SK-N-SH (cell line): ENCODE measurements at regions not wholly inside any gene's neighbourhood (a gene's known extent, or its start where the extent isn't known, plus 50 kb on each side); places are given as distances from the start of the nearest gene placed in this dataset.

Experiments
- CTCF ChIA-PET: fragments of 300-600, 350-600 bp; formaldehyde crosslinking; extraction: SDS; loops from one replicate; lab custom pipeline; 2021; lab: Yijun Ruan, JAX
- POLR2A ChIA-PET: fragments of 350-600 bp; sonication (Branson Sonifier 250); formaldehyde crosslinking; extraction: SDS; loops from one replicate; lab custom pipeline; 2020; ENCODE audit warnings: antibody characterized with exemption, inconsistent platforms; lab: Yijun Ruan, JAX
- DNase-seq: peaks from one replicate; pipeline ENCODE4 v3.0.0; 2012
- H2AFZ ChIP-seq: fragments of 200-600 bp; sonication (generic); 2 replicates; pipeline ENCODE4 v1.8.1; 2016; ENCODE audit warnings: antibody characterized with exemption, mild to moderate bottlenecking, low read depth
- H3F3A ChIP-seq: fragments of 200-600 bp; sonication (generic); replicated peaks from 2 replicates; pipeline ENCODE3; 2016; ENCODE audit warnings: antibody characterized with exemption, mild to moderate bottlenecking; ENCODE audit not compliant: insufficient read depth
- H3K27ac ChIP-seq, 2 experiments: fragments of 200-500 bp in 1 of 2; fragments of 200-600 bp in 1 of 2; sonication (Bioruptor generic) in 1 of 2; sonication (generic), shearing (Covaris generic) in 1 of 2; 2 replicates each; pipeline versions ENCODE4 v1.5.1 to v1.6.1; 2014 to 2016; ENCODE audit warnings: low read depth in 2 of 2, inconsistent platforms in 1 of 2, low read length in 1 of 2, mild to moderate bottlenecking in 1 of 2, mixed read lengths in 1 of 2
- H3K27me3 ChIP-seq: fragments of 200-600 bp; sonication (generic), shearing (Covaris generic); 2 replicates; pipeline ENCODE4 v1.6.1; 2016; ENCODE audit warnings: mixed run types; ENCODE audit not compliant: insufficient read depth
- H3K36me3 ChIP-seq, 2 experiments: fragments of 200-500 bp in 1 of 2; fragments of 200-600 bp in 1 of 2; sonication (Bioruptor generic) in 1 of 2; sonication (generic) in 1 of 2; replicated peaks in 1 of 2; 2 replicates each; pipeline versions ENCODE3 to v1.5.1; 2014 to 2016; ENCODE audit warnings: low read length in 1 of 2, mild to moderate bottlenecking in 1 of 2; ENCODE audit not compliant: insufficient read depth in 2 of 2, control insufficient read depth in 1 of 2
- H3K4me1 ChIP-seq, 2 experiments: fragments of 200-500 bp in 1 of 2; fragments of 200-600 bp in 1 of 2; sonication (Bioruptor generic) in 1 of 2; sonication (generic), shearing (Covaris generic) in 1 of 2; 2 replicates each; pipeline versions ENCODE4 v1.5.1 to v1.6.1; 2014 to 2016; ENCODE audit warnings: low read depth in 1 of 2, low read length in 1 of 2, mixed run types in 1 of 2; ENCODE audit not compliant: insufficient read depth in 2 of 2, control insufficient read depth in 1 of 2
- H3K4me2 ChIP-seq: fragments of 200-600 bp; sonication (generic), shearing (Covaris generic); 2 replicates; pipeline ENCODE4 v1.6.1; 2017; ENCODE audit warnings: mixed run types
- H3K4me3 ChIP-seq, 2 experiments: fragments of 200-500 bp in 1 of 2; fragments of 200-600 bp in 1 of 2; sonication (Bioruptor generic) in 1 of 2; sonication (generic), shearing (Covaris generic) in 1 of 2; 2 replicates each; pipeline versions ENCODE4 v1.5.1 to v1.8.1; 2014 to 2016; ENCODE audit warnings: low read depth in 2 of 2, inconsistent platforms in 1 of 2, low read length in 1 of 2, mild to moderate bottlenecking in 1 of 2, mixed read lengths in 1 of 2, moderate library complexity in 1 of 2
- H3K79me2 ChIP-seq: fragments of 200-600 bp; sonication (generic); 2 replicates; pipeline ENCODE4 v1.8.1; 2017; ENCODE audit warnings: mild to moderate bottlenecking; ENCODE audit not compliant: insufficient read depth
- H3K9ac ChIP-seq: fragments of 200-600 bp; sonication (generic); 2 replicates; pipeline ENCODE4 v1.6.1; 2017; ENCODE audit warnings: mixed run types
- H3K9me2 ChIP-seq: fragments of 200-600 bp; sonication (generic); 2 replicates; pipeline ENCODE4 v1.6.1; 2017; ENCODE audit warnings: mixed run types
- H3K9me3 ChIP-seq: fragments of 200-600 bp; sonication (generic); 2 replicates; pipeline ENCODE4 v1.6.1; 2017; ENCODE audit warnings: mixed run types, mild to moderate bottlenecking, moderate library complexity
- H4K20me1 ChIP-seq: fragments of 200-600 bp; sonication (generic); 2 replicates; pipeline ENCODE4 v1.6.1; 2017; ENCODE audit warnings: mild to moderate bottlenecking, mixed run types; ENCODE audit not compliant: insufficient read depth
- CHD2 ChIP-seq: fragments of 150-350 bp; IDR thresholded peaks from 2 replicates; pipeline ENCODE4 v1.6.1; 2018; ENCODE audit warnings: low read length; ENCODE audit not compliant: partially characterized antibody
- EP300 ChIP-seq, 2 experiments: IDR thresholded peaks; 2 replicates each; pipeline versions ENCODE4 v1.4.0 to v1.6.1; 2012; ENCODE audit warnings: borderline replicate concordance in 1 of 2, low read depth in 1 of 2, low read length in 1 of 2
- FOXJ3 ChIP-seq: sonication (generic); formaldehyde crosslinking; IDR thresholded peaks from 2 replicates; pipeline ENCODE4 v1.5.1; 2020; ENCODE audit warnings: mild to moderate bottlenecking, missing genetic modification reagents
- JUND ChIP-seq: IDR thresholded peaks from 2 replicates; pipeline ENCODE4 v1.4.0; 2012
- MAX ChIP-seq: IDR thresholded peaks from 2 replicates; pipeline ENCODE4 v1.4.0; 2012; ENCODE audit warnings: low read depth
- MEF2A ChIP-seq: IDR thresholded peaks from 2 replicates; pipeline ENCODE4 v1.4.0; 2012; ENCODE audit warnings: low read depth, borderline replicate concordance
- NFIC ChIP-seq: IDR thresholded peaks from 2 replicates; pipeline ENCODE4 v1.4.0; 2012; ENCODE audit warnings: borderline replicate concordance
- NRF1 ChIP-seq: IDR thresholded peaks from 2 replicates; pipeline ENCODE4 v1.6.1; 2012; ENCODE audit warnings: low read depth, mild to moderate bottlenecking, low read length
- POLR2AphosphoS5 ChIP-seq: IDR thresholded peaks from 2 replicates; pipeline ENCODE4 v1.6.1; 2012; ENCODE audit warnings: low read depth, low read length
- RFX5 ChIP-seq: IDR thresholded peaks from 2 replicates; pipeline ENCODE4 v1.6.1; 2012; ENCODE audit warnings: mild to moderate bottlenecking, improper control_type of control experiment, low read length
- RXRA ChIP-seq: IDR thresholded peaks from 2 replicates; pipeline ENCODE4 v1.4.0; 2012; ENCODE audit warnings: low read depth, mild to moderate bottlenecking, borderline replicate concordance
- SIN3A ChIP-seq: IDR thresholded peaks from 2 replicates; pipeline ENCODE4 v1.6.1; 2012; ENCODE audit warnings: low read depth, mild to moderate bottlenecking, low read length, moderate library complexity, borderline replicate concordance
- TCF12 ChIP-seq: IDR thresholded peaks from 2 replicates; pipeline ENCODE4 v1.4.0; 2012
- USF1 ChIP-seq: IDR thresholded peaks from 2 replicates; pipeline ENCODE4 v1.4.0; 2012; ENCODE audit warnings: low read depth, borderline replicate concordance
- TF ChIP-seq, protein P1 (sequence below): IDR thresholded peaks from 2 replicates; pipeline ENCODE4; 2012
- TF ChIP-seq, protein P2 (sequence below): fragments of 150-350 bp; IDR thresholded peaks from 2 replicates; pipeline ENCODE4 v1.6.1; 2016; ENCODE audit warnings: mild to moderate bottlenecking, low read depth, low read length
- TF ChIP-seq, protein P3 (sequence below): IDR thresholded peaks from 2 replicates; pipeline ENCODE4 v1.4.0; 2012; ENCODE audit warnings: low read depth, borderline replicate concordance
- TF ChIP-seq, protein P4 (sequence below): fragments of 200-600 bp; sonication (generic); IDR thresholded peaks from 2 replicates; pipeline ENCODE4 v1.6.1; 2017; ENCODE audit warnings: antibody characterized with exemption, mild to moderate bottlenecking, moderate library complexity

DNA sequence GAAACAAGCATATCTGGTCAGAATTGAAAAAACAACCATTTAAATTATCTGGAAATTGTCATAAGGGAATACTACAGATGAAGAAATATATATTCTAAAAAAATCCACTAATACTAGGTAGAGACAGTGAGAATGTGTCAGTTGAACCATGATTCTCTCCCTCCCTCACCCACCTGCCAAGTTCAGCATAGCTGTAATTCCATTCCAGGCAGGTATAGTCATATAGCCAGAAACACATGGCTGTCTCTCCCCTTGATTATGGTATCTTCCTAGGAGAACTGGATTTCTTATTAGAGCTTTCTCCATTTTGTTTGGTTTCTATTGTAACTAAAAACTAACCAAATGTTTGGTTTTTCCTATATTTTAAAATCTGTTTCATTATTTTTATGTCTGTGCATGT, 509.2 kb downstream of the CDH10 start:
- Histone ChIP-seq H3K9me2 (no peaks in the 10 kb centered on the region), H3K9ac (no peak overlapping the region), H3K27ac (no peak overlapping the region)
- TF ChIP-seq POLR2AphosphoS5 (no peak), NFIC (no peak), JUND (no peak), USF1 (no peak), RXRA (no peak), EP300 (IDR thresholded peaks at IDR 0.05; ENCODE audit: borderline replicate concordance in 1 of 2, low read depth in 1 of 2, low read length in 1 of 2) (no peak), NRF1 (no peak), SIN3A (no peak), MAX (no peak), CHD2 (no peak), TCF12 (no peak), MEF2A (no peak), RFX5 (no peak), FOXJ3 (no peak)
- TF ChIP-seq, protein P1, sequence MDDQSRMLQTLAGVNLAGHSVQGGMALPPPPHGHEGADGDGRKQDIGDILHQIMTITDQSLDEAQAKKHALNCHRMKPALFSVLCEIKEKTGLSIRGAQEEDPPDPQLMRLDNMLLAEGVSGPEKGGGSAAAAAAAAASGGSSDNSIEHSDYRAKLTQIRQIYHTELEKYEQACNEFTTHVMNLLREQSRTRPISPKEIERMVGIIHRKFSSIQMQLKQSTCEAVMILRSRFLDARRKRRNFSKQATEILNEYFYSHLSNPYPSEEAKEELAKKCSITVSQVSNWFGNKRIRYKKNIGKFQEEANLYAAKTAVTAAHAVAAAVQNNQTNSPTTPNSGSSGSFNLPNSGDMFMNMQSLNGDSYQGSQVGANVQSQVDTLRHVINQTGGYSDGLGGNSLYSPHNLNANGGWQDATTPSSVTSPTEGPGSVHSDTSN = no peak
- TF ChIP-seq, protein P2, sequence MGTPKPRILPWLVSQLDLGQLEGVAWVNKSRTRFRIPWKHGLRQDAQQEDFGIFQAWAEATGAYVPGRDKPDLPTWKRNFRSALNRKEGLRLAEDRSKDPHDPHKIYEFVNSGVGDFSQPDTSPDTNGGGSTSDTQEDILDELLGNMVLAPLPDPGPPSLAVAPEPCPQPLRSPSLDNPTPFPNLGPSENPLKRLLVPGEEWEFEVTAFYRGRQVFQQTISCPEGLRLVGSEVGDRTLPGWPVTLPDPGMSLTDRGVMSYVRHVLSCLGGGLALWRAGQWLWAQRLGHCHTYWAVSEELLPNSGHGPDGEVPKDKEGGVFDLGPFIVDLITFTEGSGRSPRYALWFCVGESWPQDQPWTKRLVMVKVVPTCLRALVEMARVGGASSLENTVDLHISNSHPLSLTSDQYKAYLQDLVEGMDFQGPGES = no peak
- TF ChIP-seq, protein P3, sequence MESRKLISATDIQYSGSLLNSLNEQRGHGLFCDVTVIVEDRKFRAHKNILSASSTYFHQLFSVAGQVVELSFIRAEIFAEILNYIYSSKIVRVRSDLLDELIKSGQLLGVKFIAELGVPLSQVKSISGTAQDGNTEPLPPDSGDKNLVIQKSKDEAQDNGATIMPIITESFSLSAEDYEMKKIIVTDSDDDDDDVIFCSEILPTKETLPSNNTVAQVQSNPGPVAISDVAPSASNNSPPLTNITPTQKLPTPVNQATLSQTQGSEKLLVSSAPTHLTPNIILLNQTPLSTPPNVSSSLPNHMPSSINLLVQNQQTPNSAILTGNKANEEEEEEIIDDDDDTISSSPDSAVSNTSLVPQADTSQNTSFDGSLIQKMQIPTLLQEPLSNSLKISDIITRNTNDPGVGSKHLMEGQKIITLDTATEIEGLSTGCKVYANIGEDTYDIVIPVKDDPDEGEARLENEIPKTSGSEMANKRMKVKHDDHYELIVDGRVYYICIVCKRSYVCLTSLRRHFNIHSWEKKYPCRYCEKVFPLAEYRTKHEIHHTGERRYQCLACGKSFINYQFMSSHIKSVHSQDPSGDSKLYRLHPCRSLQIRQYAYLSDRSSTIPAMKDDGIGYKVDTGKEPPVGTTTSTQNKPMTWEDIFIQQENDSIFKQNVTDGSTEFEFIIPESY = no peak
- TF ChIP-seq, protein P4, sequence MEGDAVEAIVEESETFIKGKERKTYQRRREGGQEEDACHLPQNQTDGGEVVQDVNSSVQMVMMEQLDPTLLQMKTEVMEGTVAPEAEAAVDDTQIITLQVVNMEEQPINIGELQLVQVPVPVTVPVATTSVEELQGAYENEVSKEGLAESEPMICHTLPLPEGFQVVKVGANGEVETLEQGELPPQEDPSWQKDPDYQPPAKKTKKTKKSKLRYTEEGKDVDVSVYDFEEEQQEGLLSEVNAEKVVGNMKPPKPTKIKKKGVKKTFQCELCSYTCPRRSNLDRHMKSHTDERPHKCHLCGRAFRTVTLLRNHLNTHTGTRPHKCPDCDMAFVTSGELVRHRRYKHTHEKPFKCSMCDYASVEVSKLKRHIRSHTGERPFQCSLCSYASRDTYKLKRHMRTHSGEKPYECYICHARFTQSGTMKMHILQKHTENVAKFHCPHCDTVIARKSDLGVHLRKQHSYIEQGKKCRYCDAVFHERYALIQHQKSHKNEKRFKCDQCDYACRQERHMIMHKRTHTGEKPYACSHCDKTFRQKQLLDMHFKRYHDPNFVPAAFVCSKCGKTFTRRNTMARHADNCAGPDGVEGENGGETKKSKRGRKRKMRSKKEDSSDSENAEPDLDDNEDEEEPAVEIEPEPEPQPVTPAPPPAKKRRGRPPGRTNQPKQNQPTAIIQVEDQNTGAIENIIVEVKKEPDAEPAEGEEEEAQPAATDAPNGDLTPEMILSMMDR = no peak
- TF ChIP-seq, all 33 proteins: peak for 0
- ChIA-PET POLR2A (no interaction called here), CTCF (no interaction called here)
- Histone ChIP-seq H2AFZ (no peak overlapping the region), H3K27me3 (no peaks in the 10 kb centered on the region; the same call in 1 of the 2 replicates), H3K4me1 (no peaks in the 10 kb centered on the region), H3K4me2 (no peak overlapping the region), H3K4me3 (no peak overlapping the region), H3K79me2 (no peaks in the 10 kb centered on the region), H4K20me1 (no peaks in the 10 kb centered on the region), H3K9me3 (no peaks in the 10 kb centered on the region), H3K36me3 (no peaks in the 10 kb centered on the region), H3F3A (no peaks in the 10 kb centered on the region)
- no peak for DNase-seq
